Esophagus muscularis mucosa (tissue), 4 donors: ENCODE measurements at regions not wholly inside any gene's neighbourhood (a gene's known extent, or its start where the extent isn't known, plus 50 kb on each side); places are given as distances from the start of the nearest gene placed in this dataset.

Source experiments
- DNase-seq: peaks from one replicate; pipeline ENCODE4 v3.0.0-alpha.2; 2017; ENCODE audit errors: extremely low spot score
- H3K27ac ChIP-seq, 4 donors: fragments of 200-600 bp; sonication (generic); replicated peaks in 1 of 4; 1 replicate in 3 of 4; 2 replicates in 1 of 4; pipeline ENCODE4 v1.5.1; 2016 to 2019; ENCODE audit warnings: mild to moderate bottlenecking in 1 of 4
- H3K27me3 ChIP-seq, 4 donors: fragments of 200-600 bp; sonication (generic); one replicate each; pipeline versions ENCODE4 v1.5.1 to v1.6.0; 2016 to 2019
- H3K36me3 ChIP-seq, 4 donors: fragments of 200-600 bp; sonication (generic); one replicate each; pipeline ENCODE4 v1.5.1; 2016 to 2019
- H3K4me1 ChIP-seq, 4 donors: fragments of 200-600 bp; sonication (generic); one replicate each; pipeline ENCODE4 v1.5.1; 2016 to 2019
- H3K4me3 ChIP-seq, 4 donors: fragments of 200-600 bp; sonication (generic); 1 replicate in 2 of 4; 2 replicates in 2 of 4; pipeline ENCODE4 v1.5.1; 2016 to 2019; ENCODE audit warnings: mild to moderate bottlenecking in 4 of 4, moderate library complexity in 1 of 4
- H3K9me3 ChIP-seq, 4 donors: fragments of 200-600 bp; sonication (generic); 1 replicate in 3 of 4; 2 replicates in 1 of 4; pipeline ENCODE4 v1.5.1; 2016 to 2019
- CTCF ChIP-seq, 3 experiments: fragments of 200-600 bp in 2 of 3; fragments of 450-650 bp in 1 of 3; sonication (generic) in 2 of 3; IDR thresholded peaks; one replicate each; pipeline ENCODE4 v1.5.1; 2017 to 2019; ENCODE audit warnings: antibody characterized with exemption in 3 of 3, mild to moderate bottlenecking in 2 of 3, moderate library complexity in 1 of 3
- EP300 ChIP-seq: sonication (generic); formaldehyde crosslinking; IDR thresholded peaks from one replicate; pipeline ENCODE4 v1.6.1; 2017; ENCODE audit warnings: antibody characterized with exemption
- POLR2A ChIP-seq: fragments of 450-650 bp; IDR thresholded peaks from one replicate; pipeline ENCODE4 v1.6.1; 2017; ENCODE audit warnings: antibody characterized with exemption, moderate library complexity, mild to moderate bottlenecking, low read depth
- POLR2AphosphoS5 ChIP-seq, 2 donors: sonication (generic); formaldehyde crosslinking; IDR thresholded peaks; one replicate each; pipeline ENCODE4 v1.6.1; 2017; ENCODE audit warnings: antibody characterized with exemption in 2 of 2
- WGBS: methylation state at CpG from one replicate; pipeline ENCODE4 v1.1.5; 2018; 5-methylcytosine and 5-hydroxymethylcytosine counted together
- intact Hi-C: fragments of 100-400 bp; cut with DNase I; formaldehyde crosslinking; loops from one replicate; pipeline ENCODE4 v1.15.1; 2023

- Histone ChIP-seq H3K4me3 (no peak overlapping the region), H3K4me1 (no peaks in the 10 kb centered on the region), H3K36me3 (no peaks in the 10 kb centered on the region), H3K27me3 (peaks cover 0 to 4% (median 0%) of the 10 kb centered on the region in 4 donors), H3K9me3 (no peaks in the 10 kb centered on the region), H3K27ac (no peak overlapping the region)
- TF ChIP-seq CTCF (IDR thresholded peaks at IDR 0.05) = no peak
- no peak for TF ChIP-seq POLR2AphosphoS5 (IDR thresholded peaks at IDR 0.05)
- no peak for TF ChIP-seq POLR2A
- TF ChIP-seq EP300 = no peak
- WGBS = 93% methylated on average over 20 of the region's 21 CpGs
- intact Hi-C loops = no loop called here
- no peak for DNase-seq
Observed at GRCh38 chr2:239590995-239591915, 190.4 kb upstream of the HDAC4 start.

GRCh38 chr2:239590276-239590675 is 189.5 kb upstream of the HDAC4 start:
- H3K27me3 ChIP-seq = peaks cover 0 to 4% (median 0%) of the 10 kb centered on the region in 4 donors
- DNase-seq = no peak
- H3K4me1 ChIP-seq = no peaks in the 10 kb centered on the region
- TF ChIP-seq CTCF (IDR thresholded peaks at IDR 0.05) = no peak
- TF ChIP-seq EP300 = no peak
- TF ChIP-seq POLR2AphosphoS5 (IDR thresholded peaks at IDR 0.05) = no peak
- TF ChIP-seq POLR2A = no peak
- no peaks in the 10 kb centered on the region for H3K9me3 ChIP-seq
- intact Hi-C loops = no loop called here
- no peaks in the 10 kb centered on the region for H3K36me3 ChIP-seq
- no peak overlapping the region for H3K27ac ChIP-seq
- H3K4me3 ChIP-seq = no peak overlapping the region
- 87% methylated on average over 4 of the region's 5 CpGs for WGBS

- DNase-seq = no peak
- intact Hi-C loops = no loop called here
Observed at GRCh38 chr2:239589833-239590232, 189.0 kb upstream of the HDAC4 start.

GRCh38 chr2:239589270-239589825 is 188.5 kb upstream of the HDAC4 start:
- intact Hi-C loops = no loop called here
- Histone ChIP-seq H3K4me3 (no peak overlapping the region), H3K36me3 (no peaks in the 10 kb centered on the region), H3K9me3 (no peaks in the 10 kb centered on the region), H3K27me3 (peaks cover 0 to 4% (median 0%) of the 10 kb centered on the region in 4 donors), H3K27ac (no peak overlapping the region), H3K4me1 (no peaks in the 10 kb centered on the region)
- no peak for DNase-seq
- 82% methylated on average over 7 of the region's 7 CpGs for WGBS
- TF ChIP-seq CTCF (IDR thresholded peaks at IDR 0.05) (no peak), POLR2AphosphoS5 (IDR thresholded peaks at IDR 0.05) (no peak), POLR2A (no peak), EP300 (no peak)

More at GRCh38 chr2:239589833-239590232, 189.0 kb upstream of the HDAC4 start:
- Histone ChIP-seq H3K27me3 (peaks cover 0 to 4% (median 0%) of the 10 kb centered on the region in 4 donors), H3K9me3 (no peaks in the 10 kb centered on the region), H3K4me1 (no peaks in the 10 kb centered on the region), H3K27ac (no peak overlapping the region), H3K4me3 (no peak overlapping the region), H3K36me3 (no peaks in the 10 kb centered on the region)
- 78% methylated on average over 10 of the region's 10 CpGs for WGBS
- no peak for TF ChIP-seq CTCF (IDR thresholded peaks at IDR 0.05)
- no peak for TF ChIP-seq POLR2AphosphoS5 (IDR thresholded peaks at IDR 0.05)
- no peak for TF ChIP-seq POLR2A
- TF ChIP-seq EP300 = no peak
